Body of pancreas (tissue), 4 donors: ENCODE measurements at regions not wholly inside any gene's neighbourhood (a gene's known extent, or its start where the extent isn't known, plus 50 kb on each side); places are given as distances from the start of the nearest gene placed in this dataset.

ENCODE experiments used
- CTCF ChIP-seq, 7 experiments: fragments of 450-650 bp in 4 of 7; fragments of 200-600 bp in 3 of 7; sonication (generic) in 3 of 7; IDR thresholded peaks; one replicate each; pipeline ENCODE4 v1.5.1; 2016 to 2019; ENCODE audit warnings: antibody characterized with exemption in 7 of 7
- POLR2A ChIP-seq, 3 donors: fragments of 450-650 bp; IDR thresholded peaks; one replicate each; pipeline ENCODE4 v1.6.1; 2016; ENCODE audit warnings: antibody characterized with exemption in 3 of 3, mild to moderate bottlenecking in 2 of 3

GRCh38 chr7:12747687-12748306, 60.4 kb downstream of the ARL4A start:
- TF ChIP-seq CTCF (IDR thresholded peaks at IDR 0.05): no peak
- TF ChIP-seq POLR2A (IDR thresholded peaks at IDR 0.05): no peak
